IMR-90 (cell line): ENCODE measurements at regions not wholly inside any gene's neighbourhood (a gene's known extent, or its start where the extent isn't known, plus 50 kb on each side); places are given as distances from the start of the nearest gene placed in this dataset.

Source experiments
- ATAC-seq: fragments of 200-7000 bp; cut with Tn5 transposase; 2 replicates; pipeline ENCODE4 v1.9.1; 2020; ENCODE audit warnings: low read depth, mild to moderate bottlenecking, moderate library complexity
- BruUV-seq: library from RNA; stranded (reverse); fragments of 400-500 nt; replicated peaks from 2 replicates; lab custom pipeline; 2021; lab: Mats Ljungman, UMichigan
- CTCF ChIA-PET: fragments of 300-600 bp; formaldehyde crosslinking; extraction: SDS; loops from one replicate; lab custom pipeline; 2021; ENCODE audit warnings: antibody characterized with exemption; lab: Yijun Ruan, JAX
- POLR2A ChIA-PET: fragments of 300-600 bp; sonication (Branson Sonifier 250); formaldehyde crosslinking; loops from one replicate; lab custom pipeline; 2022; ENCODE audit warnings: antibody characterized with exemption; ENCODE audit not compliant: unreplicated experiment; lab: Charles Lee
- DNase-seq: peaks from one replicate; pipeline ENCODE4 v3.0.0; 2013
- H2AFZ ChIP-seq: replicated peaks from 2 replicates; pipeline ENCODE3; 2013; ENCODE audit warnings: low read length, mild to moderate bottlenecking; ENCODE audit not compliant: poor library complexity
- H2AK5ac ChIP-seq: 2 replicates; pipeline ENCODE4 v1.6.1; 2013; ENCODE audit warnings: low read depth, low read length, inconsistent platforms
- H2AK9ac ChIP-seq: replicated peaks from 2 replicates; pipeline ENCODE3; 2013; ENCODE audit warnings: mild to moderate bottlenecking, low read depth, low read length, moderate library complexity; ENCODE audit not compliant: poor library complexity
- H2BK120ac ChIP-seq: 2 replicates; pipeline ENCODE4 v1.6.1; 2013; ENCODE audit warnings: low read depth, low read length, inconsistent platforms
- H2BK15ac ChIP-seq: 3 replicates; pipeline ENCODE4 v1.6.1; 2013; ENCODE audit warnings: low read depth, low read length, inconsistent platforms
- H2BK20ac ChIP-seq: 2 replicates; pipeline ENCODE4 v1.6.1; 2013; ENCODE audit warnings: low read depth, mild to moderate bottlenecking, inconsistent platforms, low read length, moderate library complexity
- H2BK5ac ChIP-seq: 2 replicates; pipeline ENCODE4 v1.6.1; 2013; ENCODE audit warnings: mild to moderate bottlenecking, low read depth, low read length, inconsistent platforms; ENCODE audit not compliant: poor library complexity, severe bottlenecking
- H3K14ac ChIP-seq: replicated peaks from 2 replicates; pipeline ENCODE4 v1.6.1; 2013; ENCODE audit warnings: low read depth, low read length, inconsistent platforms
- H3K18ac ChIP-seq: 2 replicates; pipeline ENCODE4 v1.6.1; 2013; ENCODE audit warnings: low read depth, low read length, control low read depth
- H3K23ac ChIP-seq: 2 replicates; pipeline ENCODE4 v1.6.1; 2013; ENCODE audit warnings: low read depth, low read length, inconsistent platforms
- H3K27ac ChIP-seq: 2 replicates; pipeline ENCODE4 v1.5.1; 2013; ENCODE audit warnings: mild to moderate bottlenecking, control low read depth, low read length; ENCODE audit not compliant: insufficient read depth
- H3K27me3 ChIP-seq: 2 replicates; pipeline ENCODE4 v1.6.1; 2013; ENCODE audit warnings: low read length; ENCODE audit not compliant: control insufficient read depth, insufficient read depth
- H3K36me3 ChIP-seq: 2 replicates; pipeline ENCODE4 v1.6.1; 2013; ENCODE audit warnings: low read length, mixed read lengths; ENCODE audit not compliant: control insufficient read depth, insufficient read depth
- H3K4ac ChIP-seq: 2 replicates; pipeline ENCODE4 v1.6.1; 2013; ENCODE audit warnings: low read depth, low read length, inconsistent platforms
- H3K4me1 ChIP-seq: 2 replicates; pipeline ENCODE4 v1.6.1; 2013; ENCODE audit warnings: low read length, mixed read lengths; ENCODE audit not compliant: control insufficient read depth, insufficient read depth
- H3K4me2 ChIP-seq: 2 replicates; pipeline ENCODE4 v1.6.1; 2013; ENCODE audit warnings: low read depth, mild to moderate bottlenecking, control low read depth, low read length, moderate library complexity
- H3K4me3 ChIP-seq: 2 replicates; pipeline ENCODE4 v1.5.1; 2013; ENCODE audit warnings: low read depth, mild to moderate bottlenecking, control low read depth, low read length, moderate library complexity; ENCODE audit not compliant: insufficient read depth
- H3K56ac ChIP-seq: 2 replicates; pipeline ENCODE4 v1.6.1; 2013; ENCODE audit warnings: low read length, inconsistent platforms; ENCODE audit not compliant: insufficient read depth; ENCODE audit errors: extremely low read depth
- H3K79me1 ChIP-seq, 2 experiments: 2 replicates each; pipeline ENCODE4 v1.6.1; 2013; ENCODE audit warnings: low read length in 2 of 2, inconsistent platforms in 1 of 2, low read depth in 1 of 2
- H3K9ac ChIP-seq: 2 replicates; pipeline ENCODE4 v1.6.1; 2013; ENCODE audit warnings: low read depth, low read length, control low read depth
- H3K9me1 ChIP-seq: 2 replicates; pipeline ENCODE4 v1.6.1; 2013; ENCODE audit warnings: low read length, inconsistent platforms; ENCODE audit not compliant: insufficient read depth
- H3K9me3 ChIP-seq: 2 replicates; pipeline ENCODE4 v1.6.1; 2013; ENCODE audit warnings: low read length; ENCODE audit not compliant: control insufficient read depth, insufficient read depth
- H4K20me1 ChIP-seq: 2 replicates; pipeline ENCODE4 v1.6.1; 2013; ENCODE audit warnings: low read length, inconsistent platforms; ENCODE audit not compliant: insufficient read depth
- H4K5ac ChIP-seq: 2 replicates; pipeline ENCODE4 v1.6.1; 2013; ENCODE audit warnings: mild to moderate bottlenecking, low read depth, low read length, control low read depth
- H4K8ac ChIP-seq, 2 experiments: 2 replicates each; pipeline ENCODE4 v1.6.1; 2013; ENCODE audit warnings: low read depth in 2 of 2, low read length in 2 of 2, control low read depth in 1 of 2, inconsistent platforms in 1 of 2
- H4K91ac ChIP-seq: 2 replicates; pipeline ENCODE4 v1.6.1; 2013; ENCODE audit warnings: low read depth, low read length, inconsistent platforms; ENCODE audit not compliant: insufficient read depth
- CEBPB ChIP-seq: IDR thresholded peaks from 2 replicates; pipeline ENCODE4 v1.6.1; 2012; ENCODE audit warnings: low read depth, low read length, improper control_type of control experiment
- MAFK ChIP-seq: IDR thresholded peaks from 2 replicates; pipeline ENCODE4 v1.6.1; 2012; ENCODE audit warnings: low read depth, low read length, improper control_type of control experiment
- MAZ ChIP-seq: IDR thresholded peaks from 2 replicates; pipeline ENCODE4 v1.6.1; 2012; ENCODE audit warnings: low read depth, mild to moderate bottlenecking, low read length, improper control_type of control experiment, moderate library complexity, borderline replicate concordance
- NFE2L2 ChIP-seq: fragments of 150-350 bp; IDR thresholded peaks from 2 replicates; pipeline ENCODE4 v1.6.1; 2016; ENCODE audit warnings: low read depth, mild to moderate bottlenecking, low read length
- POLR2A ChIP-seq: IDR thresholded peaks from 2 replicates; pipeline ENCODE4 v1.6.1; 2012; ENCODE audit warnings: mild to moderate bottlenecking, low read depth, low read length
- RCOR1 ChIP-seq: IDR thresholded peaks from 2 replicates; pipeline ENCODE4 v1.6.1; 2012; ENCODE audit warnings: mild to moderate bottlenecking, low read length, improper control_type of control experiment; ENCODE audit not compliant: insufficient replicate concordance
- RFX5 ChIP-seq: IDR thresholded peaks from 2 replicates; pipeline ENCODE4 v1.8.0; 2012; ENCODE audit warnings: low read depth, mild to moderate bottlenecking, low read length, moderate library complexity
- SMC3 ChIP-seq: fragments of 150-350 bp; IDR thresholded peaks from 2 replicates; pipeline ENCODE4 v1.6.1; 2016; ENCODE audit warnings: low read depth, mild to moderate bottlenecking, antibody characterized with exemption, low read length, moderate library complexity
- WGBS, 2 experiments: methylation state at CpG; one replicate each; pipeline versions ENCODE4 v1.1.5 to v1.1.7; 2013; ENCODE audit warnings: missing lambda C conversion rate in 2 of 2; ENCODE audit not compliant: insufficient read length in 1 of 2; ENCODE audit errors: extremely low coverage in 2 of 2; 5-methylcytosine and 5-hydroxymethylcytosine counted together
- dilution Hi-C: fragments of 300-500 bp; cut with HindIII; formaldehyde crosslinking; loops from one replicate; pipeline ENCODE4 v1.14.3; 2018; ENCODE audit warnings: low sequenced_read_pairs; ENCODE audit not compliant: unreplicated experiment
- in situ Hi-C: fragments of 300-500 bp; cut with MboI; formaldehyde crosslinking; loops from 3 replicates; pipeline ENCODE4 v1.14.3; 2019; ENCODE audit warnings: low sequenced_read_pairs, inconsistent platforms, mixed read lengths
- intact Hi-C: fragments of 100-400 bp; cut with micrococcal nuclease; formaldehyde crosslinking; loops from 2 replicates; pipeline ENCODE4 v1.10.0; 2022
- TF ChIP-seq, protein P1 (sequence below): fragments of 150-350 bp; IDR thresholded peaks from 2 replicates; pipeline ENCODE4 v1.6.1; 2016; ENCODE audit warnings: low read depth, mild to moderate bottlenecking, low read length, moderate library complexity, borderline replicate concordance
- TF ChIP-seq, protein P2 (sequence below): fragments of 150-350 bp; IDR thresholded peaks from 2 replicates; pipeline ENCODE4 v1.6.1; 2017; ENCODE audit warnings: mild to moderate bottlenecking, antibody characterized with exemption, low read length, low read depth
- TF ChIP-seq, protein P3 (sequence below): conservative IDR thresholded peaks from 2 replicates; pipeline ENCODE4 v1.5.1; 2012; ENCODE audit warnings: mild to moderate bottlenecking, low read depth, low read length, improper control_type of control experiment

DNA sequence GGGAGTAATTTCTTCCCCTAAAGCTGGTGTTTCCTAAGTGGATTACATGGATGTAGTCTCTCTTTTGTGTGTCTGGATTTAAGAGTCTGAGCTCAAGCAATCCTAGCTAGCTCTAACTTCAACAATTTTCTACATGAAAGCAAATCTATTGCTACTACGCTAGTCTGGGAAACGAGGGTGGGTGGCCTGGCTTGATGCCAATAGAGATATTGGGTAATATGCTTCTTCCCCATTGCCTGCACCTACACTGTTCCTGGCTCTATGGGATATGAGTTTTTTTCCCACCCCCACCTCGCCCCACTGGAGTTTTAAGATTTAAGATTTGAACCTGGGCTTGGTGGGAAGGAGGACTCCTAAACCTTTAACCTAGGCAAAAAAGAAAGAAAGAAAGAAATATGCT is 158.8 kb downstream of the RBM46 start:
- no CpG with 5 or more reads among the region's 3 CpGs for WGBS, 2 experiments
- H3K4ac ChIP-seq = no peak overlapping the region
- no peak overlapping the region for H4K5ac ChIP-seq
- intact Hi-C loops (no loop called here), dilution Hi-C loops (no loop called here), in situ Hi-C loops (no loop called here)
- no peaks in the 10 kb centered on the region for H3K27me3 ChIP-seq
- no peak overlapping the region for H4K91ac ChIP-seq
- no peaks in the 10 kb centered on the region for H4K20me1 ChIP-seq
- no peak for DNase-seq
- no peak overlapping the region for H4K8ac ChIP-seq
- no peaks in the 10 kb centered on the region for H3K9me1 ChIP-seq
- TF ChIP-seq RCOR1 = no peak
- TF ChIP-seq POLR2A = no peak
- TF ChIP-seq MAFK = no peak
- TF ChIP-seq RFX5 = no peak
- no peak for TF ChIP-seq MAZ
- TF ChIP-seq, protein P1, sequence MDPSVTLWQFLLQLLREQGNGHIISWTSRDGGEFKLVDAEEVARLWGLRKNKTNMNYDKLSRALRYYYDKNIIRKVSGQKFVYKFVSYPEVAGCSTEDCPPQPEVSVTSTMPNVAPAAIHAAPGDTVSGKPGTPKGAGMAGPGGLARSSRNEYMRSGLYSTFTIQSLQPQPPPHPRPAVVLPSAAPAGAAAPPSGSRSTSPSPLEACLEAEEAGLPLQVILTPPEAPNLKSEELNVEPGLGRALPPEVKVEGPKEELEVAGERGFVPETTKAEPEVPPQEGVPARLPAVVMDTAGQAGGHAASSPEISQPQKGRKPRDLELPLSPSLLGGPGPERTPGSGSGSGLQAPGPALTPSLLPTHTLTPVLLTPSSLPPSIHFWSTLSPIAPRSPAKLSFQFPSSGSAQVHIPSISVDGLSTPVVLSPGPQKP = no peak
- no peak for TF ChIP-seq NFE2L2
- TF ChIP-seq, protein P2, sequence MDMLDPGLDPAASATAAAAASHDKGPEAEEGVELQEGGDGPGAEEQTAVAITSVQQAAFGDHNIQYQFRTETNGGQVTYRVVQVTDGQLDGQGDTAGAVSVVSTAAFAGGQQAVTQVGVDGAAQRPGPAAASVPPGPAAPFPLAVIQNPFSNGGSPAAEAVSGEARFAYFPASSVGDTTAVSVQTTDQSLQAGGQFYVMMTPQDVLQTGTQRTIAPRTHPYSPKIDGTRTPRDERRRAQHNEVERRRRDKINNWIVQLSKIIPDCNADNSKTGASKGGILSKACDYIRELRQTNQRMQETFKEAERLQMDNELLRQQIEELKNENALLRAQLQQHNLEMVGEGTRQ = no peak
- no peak for TF ChIP-seq CEBPB
- TF ChIP-seq SMC3 = no peak
- TF ChIP-seq, protein P3, sequence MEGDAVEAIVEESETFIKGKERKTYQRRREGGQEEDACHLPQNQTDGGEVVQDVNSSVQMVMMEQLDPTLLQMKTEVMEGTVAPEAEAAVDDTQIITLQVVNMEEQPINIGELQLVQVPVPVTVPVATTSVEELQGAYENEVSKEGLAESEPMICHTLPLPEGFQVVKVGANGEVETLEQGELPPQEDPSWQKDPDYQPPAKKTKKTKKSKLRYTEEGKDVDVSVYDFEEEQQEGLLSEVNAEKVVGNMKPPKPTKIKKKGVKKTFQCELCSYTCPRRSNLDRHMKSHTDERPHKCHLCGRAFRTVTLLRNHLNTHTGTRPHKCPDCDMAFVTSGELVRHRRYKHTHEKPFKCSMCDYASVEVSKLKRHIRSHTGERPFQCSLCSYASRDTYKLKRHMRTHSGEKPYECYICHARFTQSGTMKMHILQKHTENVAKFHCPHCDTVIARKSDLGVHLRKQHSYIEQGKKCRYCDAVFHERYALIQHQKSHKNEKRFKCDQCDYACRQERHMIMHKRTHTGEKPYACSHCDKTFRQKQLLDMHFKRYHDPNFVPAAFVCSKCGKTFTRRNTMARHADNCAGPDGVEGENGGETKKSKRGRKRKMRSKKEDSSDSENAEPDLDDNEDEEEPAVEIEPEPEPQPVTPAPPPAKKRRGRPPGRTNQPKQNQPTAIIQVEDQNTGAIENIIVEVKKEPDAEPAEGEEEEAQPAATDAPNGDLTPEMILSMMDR = no peak
- no peak overlapping the region for H2AFZ ChIP-seq
- no peak overlapping the region for H3K27ac ChIP-seq
- BruUV-seq = no TSS peak
- H3K4me3 ChIP-seq = no peak overlapping the region
- peaks cover 2% of the 10 kb centered on the region; the same call in 1 of the 2 replicates for H3K9me3 ChIP-seq
- no peak overlapping the region for H2BK15ac ChIP-seq
- no peak overlapping the region for H2BK20ac ChIP-seq
- no peak overlapping the region for H3K9ac ChIP-seq
- H2BK5ac ChIP-seq = no peak overlapping the region
- H2AK9ac ChIP-seq = no peak overlapping the region
- no peaks in the 10 kb centered on the region for H3K36me3 ChIP-seq
- no peak overlapping the region for H3K56ac ChIP-seq
- no peak overlapping the region for H3K4me2 ChIP-seq
- no peaks in the 10 kb centered on the region for H3K79me1 ChIP-seq
- no peaks in the 10 kb centered on the region for H3K4me1 ChIP-seq
- H3K18ac ChIP-seq = no peak overlapping the region
- H2AK5ac ChIP-seq = no peak overlapping the region
- ChIA-PET CTCF (no interaction called here), POLR2A (no interaction called here)
- H2BK120ac ChIP-seq = no peak overlapping the region
- H3K14ac ChIP-seq = no peak overlapping the region
- no peak for ATAC-seq
- no peak overlapping the region for H3K23ac ChIP-seq
